SU-DHL-6 (cell line): ENCODE measurements at regions not wholly inside any gene's neighbourhood (a gene's known extent, or its start where the extent isn't known, plus 50 kb on each side); places are given as distances from the start of the nearest gene placed in this dataset.

ENCODE experiments used
- H2AFZ ChIP-seq: fragments of 200-600 bp; sonication (generic); 2 replicates; pipeline ENCODE4 v1.6.1; 2014; ENCODE audit warnings: low read depth, mild to moderate bottlenecking, moderate library complexity, mixed read lengths, antibody characterized with exemption, low read length; ENCODE audit not compliant: severe bottlenecking
- H3F3A ChIP-seq: fragments of 200-600 bp; shearing (Covaris generic); 2 replicates; pipeline ENCODE4 v1.6.0; 2016; ENCODE audit warnings: antibody characterized with exemption, mild to moderate bottlenecking; ENCODE audit not compliant: insufficient read depth
- H3K27ac ChIP-seq: fragments of 200-600 bp; sonication (generic); 2 replicates; pipeline ENCODE4 v1.5.1; 2016; ENCODE audit warnings: low read depth, mild to moderate bottlenecking, low read length, moderate library complexity, mixed read lengths
- H3K27me3 ChIP-seq: fragments of 200-600 bp; sonication (generic), shearing (Covaris generic); 2 replicates; pipeline ENCODE4 v1.6.0; 2014; ENCODE audit warnings: mild to moderate bottlenecking, low read length
- H3K36me3 ChIP-seq: fragments of 200-600 bp; sonication (generic); 2 replicates; pipeline ENCODE4 v1.6.1; 2014; ENCODE audit warnings: mild to moderate bottlenecking, low read length, mixed read lengths
- H3K4me2 ChIP-seq: fragments of 300-600, 200-600 bp; shearing (Covaris generic), sonication (generic); 2 replicates; pipeline ENCODE4 v1.6.0; 2014; ENCODE audit warnings: low read length, low read depth, mild to moderate bottlenecking; ENCODE audit not compliant: poor library complexity, severe bottlenecking
- H3K4me3 ChIP-seq: fragments of 200-600 bp; sonication (generic); 2 replicates; pipeline ENCODE4 v1.5.1; 2014; ENCODE audit warnings: antibody characterized with exemption, low read length, mild to moderate bottlenecking, mixed read lengths; ENCODE audit not compliant: insufficient read depth, poor library complexity, severe bottlenecking
- H3K79me2 ChIP-seq: fragments of 200-600 bp; sonication (generic); 2 replicates; pipeline ENCODE4 v1.6.1; 2014; ENCODE audit warnings: mild to moderate bottlenecking, low read length, moderate library complexity; ENCODE audit not compliant: insufficient read depth
- H3K9ac ChIP-seq: fragments of 200-600 bp; sonication (generic); 2 replicates; pipeline ENCODE4 v1.7.0; 2014; ENCODE audit warnings: mild to moderate bottlenecking, low read length
- H3K9me2 ChIP-seq: fragments of 200-600 bp; sonication (generic); replicated peaks from 2 replicates; pipeline ENCODE4 v1.6.1; 2014; ENCODE audit warnings: low read length; ENCODE audit not compliant: insufficient read depth
- H3K9me3 ChIP-seq: fragments of 200-600 bp; sonication (generic); 2 replicates; pipeline ENCODE4 v1.6.1; 2014; ENCODE audit warnings: low read length, mixed read lengths; ENCODE audit not compliant: insufficient read depth
- H4K20me1 ChIP-seq: fragments of 200-600 bp; sonication (generic); 2 replicates; pipeline ENCODE4 v1.6.1; 2014; ENCODE audit warnings: low read depth, mild to moderate bottlenecking, antibody characterized with exemption, low read length, moderate library complexity, mixed read lengths
- EZH2phosphoT487 ChIP-seq: fragments of 200-600 bp; sonication (generic), shearing (Covaris generic); conservative IDR thresholded peaks from 2 replicates; pipeline ENCODE4 v1.6.1; 2018; ENCODE audit warnings: mild to moderate bottlenecking, antibody characterized with exemption, low read length, moderate library complexity, mixed read lengths
- TF ChIP-seq, protein P1 (sequence below): fragments of 200-600 bp; sonication (generic); IDR thresholded peaks from one replicate; pipeline ENCODE4 v1.5.1; 2017; ENCODE audit warnings: antibody characterized with exemption, mild to moderate bottlenecking, low read length, moderate library complexity; ENCODE audit not compliant: insufficient read depth, poor library complexity, severe bottlenecking

DNA sequence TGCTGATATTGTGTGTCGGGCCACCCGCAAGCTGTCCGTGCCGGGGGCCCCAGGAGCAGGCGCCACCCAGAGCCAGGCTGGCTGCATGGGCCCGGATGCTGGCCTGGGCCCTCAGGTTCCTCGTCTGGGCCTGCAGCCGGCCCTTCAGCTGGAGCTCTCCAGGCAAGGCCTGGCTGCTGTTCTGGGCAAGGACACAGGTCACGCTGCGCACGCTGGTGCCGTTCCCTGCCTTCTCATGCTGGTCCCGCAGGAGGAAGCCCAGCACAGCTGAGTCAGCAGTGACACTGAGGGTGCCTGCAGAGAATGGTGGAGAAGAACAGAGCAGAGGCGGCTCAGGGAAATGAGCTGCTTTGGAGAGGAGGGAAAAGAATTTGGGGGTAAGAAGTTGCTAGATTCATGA is 79.9 kb downstream of the RMI2 start:
- TF ChIP-seq, protein P1, sequence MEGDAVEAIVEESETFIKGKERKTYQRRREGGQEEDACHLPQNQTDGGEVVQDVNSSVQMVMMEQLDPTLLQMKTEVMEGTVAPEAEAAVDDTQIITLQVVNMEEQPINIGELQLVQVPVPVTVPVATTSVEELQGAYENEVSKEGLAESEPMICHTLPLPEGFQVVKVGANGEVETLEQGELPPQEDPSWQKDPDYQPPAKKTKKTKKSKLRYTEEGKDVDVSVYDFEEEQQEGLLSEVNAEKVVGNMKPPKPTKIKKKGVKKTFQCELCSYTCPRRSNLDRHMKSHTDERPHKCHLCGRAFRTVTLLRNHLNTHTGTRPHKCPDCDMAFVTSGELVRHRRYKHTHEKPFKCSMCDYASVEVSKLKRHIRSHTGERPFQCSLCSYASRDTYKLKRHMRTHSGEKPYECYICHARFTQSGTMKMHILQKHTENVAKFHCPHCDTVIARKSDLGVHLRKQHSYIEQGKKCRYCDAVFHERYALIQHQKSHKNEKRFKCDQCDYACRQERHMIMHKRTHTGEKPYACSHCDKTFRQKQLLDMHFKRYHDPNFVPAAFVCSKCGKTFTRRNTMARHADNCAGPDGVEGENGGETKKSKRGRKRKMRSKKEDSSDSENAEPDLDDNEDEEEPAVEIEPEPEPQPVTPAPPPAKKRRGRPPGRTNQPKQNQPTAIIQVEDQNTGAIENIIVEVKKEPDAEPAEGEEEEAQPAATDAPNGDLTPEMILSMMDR, result no peak
- no peak for TF ChIP-seq EZH2phosphoT487
- no peak overlapping the region for H3K9ac ChIP-seq

GRCh38 chr16:11428623-11428953 is 83.3 kb downstream of the RMI2 start:
- H3K79me2 ChIP-seq, result no peaks in the 10 kb centered on the region
- no peaks in the 10 kb centered on the region for H3K36me3 ChIP-seq
- no peaks in the 10 kb centered on the region for H3K27me3 ChIP-seq
- H3K27ac ChIP-seq, result no peak overlapping the region
- H3K9me2 ChIP-seq, result no peaks in the 10 kb centered on the region
- no peak overlapping the region for H3K9ac ChIP-seq
- no peaks in the 10 kb centered on the region for H3F3A ChIP-seq
- no peaks in the 10 kb centered on the region for H3K9me3 ChIP-seq
- H3K4me2 ChIP-seq, result no peak overlapping the region
- H4K20me1 ChIP-seq, result no peaks in the 10 kb centered on the region
- no peak overlapping the region for H3K4me3 ChIP-seq
- H2AFZ ChIP-seq, result no peak overlapping the region
- TF ChIP-seq, protein P1, result no peak
- TF ChIP-seq EZH2phosphoT487, result no peak

More for the DNA sequence above, 79.9 kb downstream of the RMI2 start:
- Histone ChIP-seq H3K36me3 (no peaks in the 10 kb centered on the region), H2AFZ (no peak overlapping the region), H3K4me3 (no peak overlapping the region), H4K20me1 (no peaks in the 10 kb centered on the region), H3K4me2 (no peak overlapping the region), H3K9me3 (no peaks in the 10 kb centered on the region), H3K27me3 (no peaks in the 10 kb centered on the region), H3K79me2 (no peaks in the 10 kb centered on the region), H3F3A (no peaks in the 10 kb centered on the region), H3K27ac (no peak overlapping the region), H3K9me2 (no peaks in the 10 kb centered on the region)

DNA sequence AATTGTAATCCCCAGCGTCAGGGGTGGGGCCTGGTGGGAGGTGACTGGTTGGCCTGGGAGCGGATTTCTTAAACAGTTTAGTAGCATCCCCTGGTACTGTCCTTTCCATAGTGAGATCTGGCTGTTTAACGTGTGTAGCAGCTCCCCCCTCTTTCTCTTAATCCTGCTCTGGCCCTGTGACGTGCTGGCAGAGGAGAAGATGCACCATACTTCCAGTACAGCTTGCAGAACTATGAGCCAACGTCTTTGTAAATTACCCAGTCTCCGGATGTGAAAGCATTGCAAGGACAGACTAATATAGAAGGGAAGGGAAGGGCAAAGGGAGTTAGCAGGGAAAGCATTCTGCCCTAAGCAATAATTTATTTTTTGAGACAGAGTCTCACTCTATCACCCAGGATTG is 83.9 kb downstream of the RMI2 start:
- Histone ChIP-seq H3K4me3 (no peak overlapping the region), H3K27ac (no peak overlapping the region), H3K4me2 (no peak overlapping the region), H3K79me2 (no peaks in the 10 kb centered on the region), H4K20me1 (no peaks in the 10 kb centered on the region), H3F3A (no peaks in the 10 kb centered on the region), H3K36me3 (no peaks in the 10 kb centered on the region), H3K27me3 (no peaks in the 10 kb centered on the region), H3K9me3 (no peaks in the 10 kb centered on the region), H2AFZ (no peak overlapping the region), H3K9ac (no peak overlapping the region), H3K9me2 (no peaks in the 10 kb centered on the region)
- no peak for TF ChIP-seq EZH2phosphoT487
- TF ChIP-seq, protein P1, result no peak

DNA sequence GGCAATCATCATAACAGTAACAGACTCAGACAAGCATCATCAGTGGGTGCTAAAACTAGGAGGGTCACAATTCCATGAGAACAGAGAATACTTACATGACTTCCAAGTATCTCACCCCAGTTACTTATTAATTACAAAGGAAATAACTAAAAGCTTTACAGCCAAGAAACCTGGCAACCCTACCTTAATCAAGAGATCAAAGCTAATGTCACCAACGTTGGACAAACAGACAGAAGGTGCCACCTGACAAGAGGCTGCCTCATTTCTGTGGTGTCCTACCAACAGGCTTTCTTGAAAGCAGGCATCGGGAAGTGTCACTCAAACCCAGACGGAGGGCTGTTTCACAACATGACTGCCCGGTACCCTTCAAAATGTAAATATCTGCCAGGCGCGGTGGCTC is 84.6 kb downstream of the RMI2 start:
- Histone ChIP-seq H3K9me2 (no peaks in the 10 kb centered on the region), H3K4me3 (no peak overlapping the region), H3K27me3 (no peaks in the 10 kb centered on the region), H2AFZ (no peak overlapping the region), H3K9ac (no peak overlapping the region), H3K9me3 (no peaks in the 10 kb centered on the region), H3K4me2 (no peak overlapping the region), H3F3A (no peaks in the 10 kb centered on the region), H3K27ac (no peak overlapping the region), H4K20me1 (no peaks in the 10 kb centered on the region), H3K79me2 (no peaks in the 10 kb centered on the region), H3K36me3 (no peaks in the 10 kb centered on the region)
- TF ChIP-seq, protein P1, result no peak
- no peak for TF ChIP-seq EZH2phosphoT487
